ENCODE measurements at regions not wholly inside any gene's neighbourhood (a gene's known extent, or its start where the extent isn't known, plus 50 kb on each side); places are given as distances from the start of the nearest gene placed in this dataset.
"Not testable (repeated sequence)": the region's sequence is repeated elsewhere in the genome, so short reads cannot be mapped to it uniquely, and the experiment has no call there.

DNA sequence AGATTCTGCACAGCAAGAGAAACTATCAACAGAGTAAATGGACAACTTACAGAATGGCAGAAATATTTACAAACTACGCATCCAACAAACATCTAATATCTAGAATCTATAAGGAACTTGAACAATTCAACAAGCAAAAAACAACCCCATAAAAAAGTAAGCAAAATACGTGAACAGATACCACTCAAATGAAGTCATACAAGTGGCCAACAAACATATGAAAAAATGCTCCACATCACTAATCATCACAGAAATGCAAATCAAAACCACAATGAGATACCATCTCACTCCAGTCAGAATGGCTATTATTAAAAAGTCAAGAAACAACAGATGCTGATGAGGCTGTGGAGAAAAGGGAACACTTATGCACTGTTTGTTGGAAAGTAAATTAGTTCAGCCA lies 540.3 kb upstream of the DPPA4 start:
- intact Hi-C loops (cut with micrococcal nuclease); DNase-seq; ATAC-seq: not testable (repeated sequence)

GRCh38 chr3:109882144-109882543 lies 544.8 kb upstream of the DPPA4 start:
- DNase-seq (no peak), ATAC-seq (no peak)
- intact Hi-C loops (cut with micrococcal nuclease) = no loop called here

- ATAC-seq (no peak), DNase-seq (no peak)
- intact Hi-C loops (cut with micrococcal nuclease) = no loop called here
These were observed 549.9 kb upstream of the DPPA4 start for GRCh38 chr3:109887293-109887692.

DNA sequence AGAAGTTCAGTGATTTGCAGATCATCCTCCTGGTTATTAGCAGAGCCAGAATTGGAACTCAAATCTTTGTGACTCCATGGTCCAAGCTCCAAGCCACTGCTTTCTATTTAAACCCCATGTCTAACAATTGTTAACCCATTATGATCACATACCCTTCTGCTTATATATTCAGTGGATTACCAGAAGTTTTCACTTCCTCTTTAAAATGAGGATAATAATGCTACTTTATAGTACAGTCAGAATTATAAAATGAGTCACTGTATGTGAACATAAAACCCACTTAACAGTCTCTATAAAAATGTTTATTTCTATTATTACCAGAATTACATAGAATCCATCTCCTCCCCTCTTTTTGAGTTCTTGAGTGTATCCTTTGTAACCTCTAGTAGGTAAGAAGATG lies 550.7 kb upstream of the DPPA4 start:
- intact Hi-C loops (cut with micrococcal nuclease) = no loop called here
- DNase-seq = no peak

DNA sequence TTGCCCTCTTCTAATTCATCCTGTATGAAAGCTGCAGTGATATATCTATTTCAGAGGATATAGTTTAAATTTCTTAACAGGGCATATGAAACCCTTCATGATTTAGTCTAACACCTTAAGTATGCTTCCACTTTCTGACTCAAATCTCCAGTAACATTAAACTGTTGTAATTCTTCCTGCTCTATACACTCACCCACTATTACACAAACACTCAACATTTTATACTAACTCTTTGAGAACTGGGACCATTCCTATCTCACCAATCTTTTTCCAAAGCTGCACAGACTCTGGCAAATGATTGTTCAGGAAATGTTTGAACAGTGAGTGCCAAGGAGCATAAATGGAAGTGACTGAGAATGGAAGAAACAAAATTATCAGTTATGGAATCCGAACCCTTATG lies 560.4 kb upstream of the DPPA4 start:
- intact Hi-C loops (cut with micrococcal nuclease) = no loop called here
- no peak for ATAC-seq
- no peak for DNase-seq

More for the DNA sequence above, 550.7 kb upstream of the DPPA4 start:
- ATAC-seq = no peak

- no peak for ATAC-seq
- no peak for DNase-seq
- intact Hi-C loops (cut with micrococcal nuclease) = no loop called here
These were observed 562.6 kb upstream of the DPPA4 start for GRCh38 chr3:109899925-109900324.

GRCh38 chr3:109900783-109901182 lies 563.4 kb upstream of the DPPA4 start:
- intact Hi-C loops (cut with micrococcal nuclease) = no loop called here
- no peak for ATAC-seq
- no peak for DNase-seq

DNA sequence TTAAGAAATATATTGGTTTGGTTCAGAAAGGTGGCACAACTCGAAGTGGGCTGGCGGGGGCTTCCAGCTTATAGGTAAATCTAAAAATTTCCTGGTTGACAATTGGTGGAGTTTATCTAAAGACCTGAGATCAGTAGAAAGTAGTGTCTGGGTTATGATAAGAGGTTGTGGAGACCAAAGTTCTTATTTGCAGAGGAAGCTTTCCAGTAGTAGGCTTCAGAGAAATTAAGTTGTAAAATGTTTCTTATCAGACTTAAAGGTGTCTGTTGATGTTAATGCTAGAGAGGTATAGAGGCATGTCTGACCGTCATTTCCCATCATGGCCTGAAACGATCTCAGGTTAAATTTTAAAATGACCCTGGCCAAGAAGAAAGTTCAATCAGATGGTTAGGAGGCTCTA lies 565.2 kb upstream of the DPPA4 start:
- intact Hi-C loops (cut with micrococcal nuclease) = no loop called here
- no peak for DNase-seq
- no peak for ATAC-seq

- no peak for ATAC-seq
- DNase-seq = no peak
- intact Hi-C loops (cut with micrococcal nuclease) = no loop called here
These were observed 565.8 kb upstream of the DPPA4 start for GRCh38 chr3:109903100-109903499.

DNA sequence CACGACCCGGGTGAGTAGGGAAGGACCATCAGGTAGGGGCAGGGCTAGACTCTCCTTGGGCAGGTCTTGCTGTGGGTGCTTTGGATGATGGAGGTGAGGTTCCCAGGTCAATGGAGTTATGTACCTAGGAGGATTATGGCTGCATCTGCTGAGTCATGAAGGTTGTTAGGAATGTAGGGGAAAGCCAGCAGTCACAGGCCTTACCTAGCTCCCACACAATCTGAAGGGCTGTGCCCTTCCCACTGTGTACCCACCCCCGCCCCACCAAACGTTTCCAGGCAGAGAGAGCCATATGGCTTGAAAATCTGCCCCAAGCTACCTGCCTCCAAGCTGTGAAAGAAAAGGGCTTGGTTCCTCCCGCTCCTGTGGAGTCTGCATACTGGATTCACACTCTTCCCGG lies 573.4 kb upstream of the DPPA4 start:
- no peak for DNase-seq
- no peak for ATAC-seq
- intact Hi-C loops (cut with micrococcal nuclease) = no loop called here

DNA sequence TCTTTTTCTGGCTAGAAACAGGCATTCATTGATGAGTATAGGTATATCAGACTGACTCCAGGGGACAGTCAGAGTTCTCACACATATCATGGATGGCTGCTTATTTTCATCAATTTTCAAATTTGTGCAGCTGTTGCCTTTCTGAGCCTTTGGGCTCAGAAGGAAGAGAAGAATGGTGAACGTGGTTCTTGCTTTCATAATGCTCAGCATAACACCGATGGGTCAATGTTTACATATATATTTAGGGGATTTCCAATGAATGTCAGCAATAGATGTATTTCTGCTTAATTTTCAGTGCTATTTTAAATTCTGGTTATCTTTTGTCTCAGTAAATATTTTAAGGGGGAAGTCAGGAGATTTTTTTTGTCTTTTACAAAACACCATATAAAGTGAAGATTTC lies 581.4 kb upstream of the DPPA4 start:
- intact Hi-C loops (cut with micrococcal nuclease) = no loop called here
- ATAC-seq (no peak), DNase-seq (no peak)

- DNase-seq = no peak
- no peak for ATAC-seq
- intact Hi-C loops (cut with micrococcal nuclease) = no loop called here
These were observed 583.4 kb upstream of the DPPA4 start for GRCh38 chr3:109920749-109921148.

- ATAC-seq = no peak
- intact Hi-C loops (cut with micrococcal nuclease) = no loop called here
These were observed 584.2 kb upstream of the DPPA4 start for GRCh38 chr3:109921509-109921908.

GRCh38 chr3:109922856-109923255 lies 585.5 kb upstream of the DPPA4 start:
- DNase-seq (no peak), ATAC-seq (no peak)
- intact Hi-C loops (cut with micrococcal nuclease) = no loop called here

More at GRCh38 chr3:109921509-109921908, 584.2 kb upstream of the DPPA4 start:
- DNase-seq = no peak

GRCh38 chr3:109923431-109923830 lies 586.1 kb upstream of the DPPA4 start:
- ATAC-seq (no peak), DNase-seq (no peak)
- intact Hi-C loops (cut with micrococcal nuclease) = no loop called here

GRCh38 chr3:109924196-109924595 lies 586.9 kb upstream of the DPPA4 start:
- DNase-seq = no peak
- ATAC-seq = no peak
- intact Hi-C loops (cut with micrococcal nuclease) = no loop called here

- intact Hi-C loops (cut with micrococcal nuclease) = no loop called here
- DNase-seq (no peak), ATAC-seq (no peak)
These were observed 589.0 kb upstream of the DPPA4 start for GRCh38 chr3:109926376-109926775.

- intact Hi-C loops (cut with micrococcal nuclease) = no loop called here
- ATAC-seq = no peak
These were observed 589.8 kb upstream of the DPPA4 start for GRCh38 chr3:109927161-109927560.

GRCh38 chr3:109927726-109928125 lies 590.4 kb upstream of the DPPA4 start:
- intact Hi-C loops (cut with micrococcal nuclease) = no loop called here
- DNase-seq (no peak), ATAC-seq (no peak)

More at GRCh38 chr3:109927161-109927560, 589.8 kb upstream of the DPPA4 start:
- no peak for DNase-seq

DNA sequence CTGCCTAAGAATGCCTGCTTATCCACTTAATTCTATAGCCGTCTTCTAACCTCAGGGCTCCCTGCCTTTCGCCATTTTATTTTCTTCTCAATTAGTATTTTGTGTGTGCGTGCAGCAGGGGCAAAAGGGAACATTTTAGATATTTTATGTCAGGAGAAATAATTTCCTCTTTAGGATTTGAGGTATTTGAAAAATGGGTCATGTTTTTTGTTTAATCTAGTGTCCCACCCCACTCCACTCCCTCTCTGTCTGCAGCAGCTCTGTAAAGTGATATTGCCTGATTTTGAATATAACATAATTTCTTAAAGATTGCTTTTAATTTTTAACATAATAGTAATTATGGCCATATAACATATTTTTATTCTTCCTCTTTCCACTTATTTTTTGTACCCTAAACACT lies 593.2 kb upstream of the DPPA4 start:
- DNase-seq = no peak
- no peak for ATAC-seq
- intact Hi-C loops (cut with micrococcal nuclease) = no loop called here

- intact Hi-C loops (cut with micrococcal nuclease) = no loop called here
- no peak for ATAC-seq
- DNase-seq = no peak
These were observed 596.2 kb upstream of the DPPA4 start for GRCh38 chr3:109933576-109933975.

DNA sequence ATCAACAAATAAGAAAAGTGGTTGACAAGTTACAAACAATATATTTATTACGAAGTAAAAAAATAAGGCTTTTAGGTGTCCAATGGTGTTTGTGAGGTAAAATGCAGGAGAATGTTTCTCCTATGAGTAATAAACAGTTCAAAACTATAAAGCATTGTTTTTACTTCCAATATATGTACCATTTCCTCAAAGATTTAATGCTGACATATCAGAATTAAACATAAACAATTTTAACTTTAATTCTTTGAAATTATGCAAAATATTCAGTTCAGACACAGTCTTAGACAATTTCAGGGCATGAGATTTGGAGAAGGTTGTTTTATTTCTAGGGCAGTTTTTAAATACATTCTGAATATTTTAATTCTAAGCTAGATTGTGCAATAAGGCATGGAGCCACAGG lies 602.5 kb upstream of the DPPA4 start:
- DNase-seq = no peak
- intact Hi-C loops (cut with micrococcal nuclease) = no loop called here
- ATAC-seq = no peak

Measured in left ventricle myocardium superior (tissue), 1 donor.